ENCODE measurements at regions not wholly inside any gene's neighbourhood (a gene's known extent, or its start where the extent isn't known, plus 50 kb on each side); places are given as distances from the start of the nearest gene placed in this dataset.
"Not testable (repeated sequence)": the region's sequence is repeated elsewhere in the genome, so short reads cannot be mapped to it uniquely, and the experiment has no call there.

GRCh38 chr22:26762503-26763472, 105.4 kb downstream of the MIAT start:
- ATAC-seq (replicated peaks), result no peak
- Mint-ChIP-seq H3K4me3 (no peak overlapping the region), H3K36me3 (ENCODE audit: low read depth) (peaks cover 40% of the 10 kb centered on the region), H3K27me3 (no peaks in the 10 kb centered on the region), H3K9me3 (no peaks in the 10 kb centered on the region), H3K4me1 (peaks cover 10% of the 10 kb centered on the region), H3K27ac (no peak overlapping the region)

- Mint-ChIP-seq H3K27ac (no peak overlapping the region), H3K4me3 (no peak overlapping the region), H3K27me3 (no peaks in the 10 kb centered on the region), H3K9me3 (no peaks in the 10 kb centered on the region), H3K36me3 (ENCODE audit: low read depth) (peaks cover 44% of the 10 kb centered on the region), H3K4me1 (peaks cover 10% of the 10 kb centered on the region)
- ATAC-seq (replicated peaks), result no peak
Observed at GRCh38 chr22:26763633-26764361, 106.4 kb downstream of the MIAT start.

GRCh38 chr22:26766510-26767350, 109.3 kb downstream of the MIAT start:
- no peak for ATAC-seq (replicated peaks)
- Mint-ChIP-seq H3K4me3 (no peak overlapping the region), H3K27ac (no peak overlapping the region), H3K36me3 (ENCODE audit: low read depth) (peaks cover 57% of the 10 kb centered on the region), H3K27me3 (no peaks in the 10 kb centered on the region), H3K9me3 (no peaks in the 10 kb centered on the region), H3K4me1 (peaks cover 5% of the 10 kb centered on the region)

DNA sequence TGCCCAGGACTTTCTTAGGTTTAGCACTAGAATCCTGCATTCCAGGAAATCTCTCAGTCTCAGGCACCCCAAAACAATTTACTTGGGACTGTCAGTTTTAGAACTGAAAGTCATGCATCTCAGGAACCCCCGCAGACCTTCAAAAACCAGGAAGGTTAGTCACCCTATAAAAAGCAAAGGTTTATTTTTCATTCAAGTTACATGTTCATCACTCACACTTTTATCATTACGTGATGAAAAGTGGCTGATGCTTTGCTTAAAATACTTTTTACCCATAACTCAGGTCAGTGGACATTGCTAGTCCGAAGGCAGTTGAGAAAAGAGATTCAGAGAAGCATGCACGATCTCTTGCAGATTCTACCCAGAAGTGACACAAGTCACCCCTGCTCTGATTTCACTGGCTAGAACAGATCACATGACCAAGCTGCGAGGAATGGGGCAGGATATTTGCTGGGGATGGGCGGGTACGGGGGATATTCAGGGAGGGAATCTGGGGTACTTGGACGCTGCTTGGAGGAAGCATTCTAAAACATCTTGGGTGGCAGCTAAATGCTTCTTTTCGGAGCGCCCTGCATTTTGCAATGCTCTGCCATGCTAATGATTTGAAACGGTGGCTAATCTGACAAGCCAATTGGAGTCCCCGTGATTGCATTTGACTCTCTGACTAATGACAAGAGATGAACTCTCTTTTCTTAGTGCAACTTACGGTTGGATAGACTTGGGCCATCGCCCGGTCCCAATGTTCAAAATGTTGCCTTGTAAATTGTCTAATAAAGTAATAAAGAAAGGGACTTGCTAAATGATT, 110.2 kb downstream of the MIAT start:
- Mint-ChIP-seq H3K9me3 (no peaks in the 10 kb centered on the region), H3K27me3 (no peaks in the 10 kb centered on the region), H3K27ac (no peak overlapping the region), H3K4me3 (no peak overlapping the region), H3K36me3 (ENCODE audit: low read depth) (peaks cover 58% of the 10 kb centered on the region), H3K4me1 (peaks cover 5% of the 10 kb centered on the region)
- no peak for ATAC-seq (replicated peaks)

- no peaks in the 10 kb centered on the region for H3K27me3 Mint-ChIP-seq
- H3K36me3 Mint-ChIP-seq (ENCODE audit: low read depth), result peaks cover 58% of the 10 kb centered on the region
- no peak overlapping the region for H3K27ac Mint-ChIP-seq
- no peaks in the 10 kb centered on the region for H3K9me3 Mint-ChIP-seq
- H3K4me3 Mint-ChIP-seq, result no peak overlapping the region
- peaks cover 5% of the 10 kb centered on the region for H3K4me1 Mint-ChIP-seq
- ATAC-seq (replicated peaks), result no peak
Observed at GRCh38 chr22:26768156-26768515, 110.7 kb downstream of the MIAT start.

DNA sequence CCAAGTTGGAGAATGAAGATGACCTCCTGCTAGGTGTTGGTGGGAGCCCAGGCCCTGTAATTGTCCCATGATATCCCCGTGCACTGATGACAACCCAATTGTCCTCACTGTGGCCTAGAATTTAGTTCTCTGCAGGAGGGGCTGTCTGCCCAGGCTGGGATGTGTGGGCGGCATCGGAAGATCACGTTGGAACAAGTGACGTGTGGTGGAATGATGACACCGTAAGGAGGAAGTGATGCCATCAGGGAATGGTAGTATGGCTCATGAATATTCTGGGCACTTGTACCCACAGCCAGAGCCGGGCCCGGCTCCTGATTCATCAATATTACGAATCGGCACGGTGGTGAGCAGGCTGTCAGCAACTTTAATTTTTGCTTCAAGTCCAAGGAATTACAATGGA, 111.6 kb downstream of the MIAT start:
- Mint-ChIP-seq H3K27ac (no peak overlapping the region), H3K4me1 (peaks cover under 1% of the 10 kb centered on the region), H3K36me3 (ENCODE audit: low read depth) (peaks cover 53% of the 10 kb centered on the region), H3K9me3 (no peaks in the 10 kb centered on the region), H3K4me3 (no peak overlapping the region), H3K27me3 (no peaks in the 10 kb centered on the region)
- ATAC-seq (replicated peaks), result no peak

GRCh38 chr22:26769663-26770062, 112.3 kb downstream of the MIAT start:
- H3K27me3 Mint-ChIP-seq, result no peaks in the 10 kb centered on the region
- peaks cover 53% of the 10 kb centered on the region for H3K36me3 Mint-ChIP-seq (ENCODE audit: low read depth)
- no peak overlapping the region for H3K27ac Mint-ChIP-seq
- H3K4me1 Mint-ChIP-seq, result no peaks in the 10 kb centered on the region
- H3K9me3 Mint-ChIP-seq, result no peaks in the 10 kb centered on the region
- no peak for ATAC-seq (replicated peaks)
- no peak overlapping the region for H3K4me3 Mint-ChIP-seq

DNA sequence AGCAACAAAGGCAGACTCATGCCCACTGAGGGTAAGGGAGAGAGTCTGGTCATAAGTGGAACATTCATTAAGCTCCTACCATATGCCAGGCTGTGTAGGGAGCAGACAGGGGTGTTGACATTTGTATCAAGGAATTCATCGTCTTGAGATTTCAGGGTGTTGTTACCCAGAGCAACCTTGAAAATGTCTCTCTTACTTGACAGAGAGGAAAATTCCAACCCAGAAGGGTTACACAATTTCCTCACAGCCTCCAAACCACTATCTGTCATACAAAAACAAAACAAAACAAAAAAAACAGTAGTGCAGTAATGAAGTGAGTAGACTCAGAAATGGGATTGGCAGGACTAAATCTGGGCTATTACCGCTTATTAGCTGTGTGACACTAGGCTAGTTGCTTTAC, 113.2 kb downstream of the MIAT start:
- Mint-ChIP-seq H3K36me3 (ENCODE audit: low read depth) (peaks cover 52% of the 10 kb centered on the region), H3K27me3 (no peaks in the 10 kb centered on the region), H3K9me3 (no peaks in the 10 kb centered on the region), H3K4me3 (no peak overlapping the region), H3K4me1 (no peaks in the 10 kb centered on the region), H3K27ac (no peak overlapping the region)
- ATAC-seq (replicated peaks), result no peak

DNA sequence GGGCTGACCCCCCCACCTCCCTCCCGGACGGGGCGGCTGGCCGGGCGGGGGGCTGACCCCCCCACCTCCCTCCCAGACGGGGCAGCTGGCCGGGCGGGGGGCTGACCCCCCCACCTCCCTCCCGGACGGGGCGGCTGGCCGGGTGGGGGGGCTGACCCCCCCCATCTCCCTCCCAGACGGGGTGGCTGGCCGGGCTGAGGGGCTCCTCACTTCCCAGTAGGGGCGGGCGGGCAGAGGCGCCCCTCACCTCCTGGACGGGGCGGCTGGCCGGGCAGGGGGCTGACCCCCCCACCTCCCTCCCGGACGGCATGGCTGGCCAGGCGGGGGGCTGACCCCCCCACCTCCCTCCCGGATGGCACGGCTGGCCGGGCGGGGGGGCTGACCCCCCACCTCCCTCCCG, 115.7 kb downstream of the MIAT start:
- not testable (repeated sequence) for H3K4me1 Mint-ChIP-seq, H3K27me3 Mint-ChIP-seq

DNA sequence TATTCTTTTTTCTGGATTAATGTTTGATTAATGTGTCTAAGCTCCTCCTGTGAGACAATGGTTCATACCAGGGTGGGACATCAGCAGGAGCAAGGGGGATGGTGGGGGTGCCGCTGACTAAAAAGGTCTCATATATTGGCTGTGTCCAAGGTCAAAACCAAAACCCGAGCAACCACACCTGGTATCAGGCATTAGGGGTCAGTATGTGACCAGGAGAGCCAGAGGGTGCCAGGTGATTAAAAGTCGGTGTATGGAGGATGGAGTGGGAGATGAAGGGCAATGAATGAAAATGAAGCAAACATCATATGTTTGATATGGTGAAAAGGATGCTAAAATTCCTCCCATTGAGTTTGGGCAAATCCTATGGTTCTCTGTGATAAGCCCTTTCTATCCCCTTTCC, 118.0 kb downstream of the MIAT start:
- Mint-ChIP-seq H3K27me3 (no peaks in the 10 kb centered on the region), H3K4me3 (no peak overlapping the region), H3K9me3 (no peaks in the 10 kb centered on the region), H3K27ac (no peak overlapping the region), H3K4me1 (no peaks in the 10 kb centered on the region), H3K36me3 (ENCODE audit: low read depth) (peaks cover 79% of the 10 kb centered on the region)
- no peak for ATAC-seq (replicated peaks)

More for the DNA sequence above, 115.7 kb downstream of the MIAT start:
- not testable (repeated sequence) for ATAC-seq (replicated peaks); H3K27ac Mint-ChIP-seq; H3K4me3 Mint-ChIP-seq; H3K9me3 Mint-ChIP-seq
- H3K36me3 Mint-ChIP-seq (ENCODE audit: low read depth), result peaks cover 60% of the 10 kb centered on the region

- H3K4me3 Mint-ChIP-seq, result no peak overlapping the region
- H3K36me3 Mint-ChIP-seq (ENCODE audit: low read depth), result peaks cover 80% of the 10 kb centered on the region
- ATAC-seq (replicated peaks), result no peak
- H3K9me3 Mint-ChIP-seq, result no peaks in the 10 kb centered on the region
- H3K27me3 Mint-ChIP-seq, result no peaks in the 10 kb centered on the region
- H3K27ac Mint-ChIP-seq, result no peak overlapping the region
- H3K4me1 Mint-ChIP-seq, result no peaks in the 10 kb centered on the region
Observed at GRCh38 chr22:26777156-26777801, 119.9 kb downstream of the MIAT start.

GRCh38 chr22:26778372-26778771, 121.0 kb downstream of the MIAT start:
- Mint-ChIP-seq H3K27ac (no peak overlapping the region), H3K27me3 (no peaks in the 10 kb centered on the region), H3K4me1 (no peaks in the 10 kb centered on the region), H3K36me3 (ENCODE audit: low read depth) (peaks cover 91% of the 10 kb centered on the region), H3K9me3 (no peaks in the 10 kb centered on the region), H3K4me3 (no peak overlapping the region)
- no peak for ATAC-seq (replicated peaks)

- no peaks in the 10 kb centered on the region for H3K9me3 Mint-ChIP-seq
- H3K4me1 Mint-ChIP-seq, result no peaks in the 10 kb centered on the region
- H3K36me3 Mint-ChIP-seq (ENCODE audit: low read depth), result peaks cover 95% of the 10 kb centered on the region
- no peak overlapping the region for H3K27ac Mint-ChIP-seq
- H3K27me3 Mint-ChIP-seq, result no peaks in the 10 kb centered on the region
- ATAC-seq (replicated peaks), result no peak
- H3K4me3 Mint-ChIP-seq, result no peak overlapping the region
Observed at GRCh38 chr22:26779108-26779507, 121.7 kb downstream of the MIAT start.
